WTC11 (cell line): ENCODE measurements at regions not wholly inside any gene's neighbourhood (a gene's known extent, or its start where the extent isn't known, plus 50 kb on each side); places are given as distances from the start of the nearest gene placed in this dataset.

Source experiments
- ATAC-seq: fragments of 200-7000 bp; cut with Tn5 transposase; 2 replicates; pipeline ENCODE4 v1.10.0; 2021; ENCODE audit warnings: mild to moderate bottlenecking, moderate library complexity
- CTCF ChIA-PET: fragments of 300-600 bp; sonication (Branson Sonifier 250); formaldehyde crosslinking; loops from one replicate; lab custom pipeline; 2021; ENCODE audit warnings: antibody characterized with exemption; lab: Charles Lee
- POLR2A ChIA-PET: fragments of 350-600 bp; sonication (Branson Sonifier 250); formaldehyde crosslinking; loops from one replicate; lab custom pipeline; 2021; ENCODE audit warnings: antibody characterized with exemption; lab: Charles Lee
- DNase-seq: peaks from one replicate; pipeline ENCODE4 v3.0.0; 2021; ENCODE audit warnings: low spot score
- H3K27ac Mint-ChIP-seq: 2 replicates; pipeline ENCODE4 v1.8.0; 2021; ENCODE audit warnings: mixed read lengths
- H3K27me3 Mint-ChIP-seq: 2 replicates; pipeline ENCODE4 v1.8.0; 2021; ENCODE audit warnings: low read depth, mild to moderate bottlenecking, moderate library complexity, mixed read lengths
- H3K36me3 Mint-ChIP-seq: 2 replicates; pipeline ENCODE4 v1.8.0; 2021; ENCODE audit warnings: mixed read lengths
- H3K4me1 Mint-ChIP-seq: 2 replicates; pipeline ENCODE4 v1.8.0; 2022; ENCODE audit warnings: mixed read lengths
- H3K4me3 Mint-ChIP-seq: 2 replicates; pipeline ENCODE4 v1.8.0; 2021; ENCODE audit warnings: mild to moderate bottlenecking, moderate library complexity, mixed read lengths
- H3K9me3 Mint-ChIP-seq: 2 replicates; pipeline ENCODE4 v1.8.0; 2021; ENCODE audit warnings: mixed read lengths
- CREB1 ChIP-seq: sonication (generic); formaldehyde crosslinking; IDR thresholded peaks from 2 replicates; pipeline ENCODE4 v1.8.0; 2023; ENCODE audit warnings: mild to moderate bottlenecking, missing genetic modification reagents
- CREM ChIP-seq: sonication (generic); formaldehyde crosslinking; IDR thresholded peaks from 2 replicates; pipeline ENCODE4 v1.8.1; 2022; ENCODE audit warnings: mild to moderate bottlenecking, missing genetic modification reagents, moderate library complexity
- ERG ChIP-seq: fragments of 250-450 bp; sonication (Bioruptor Pico); IDR thresholded peaks from 2 replicates; pipeline ENCODE4 v1.8.0; 2021; ENCODE audit warnings: mild to moderate bottlenecking
- JAZF1 ChIP-seq: fragments of 250-450 bp; sonication (Bioruptor Pico); IDR thresholded peaks from 2 replicates; pipeline ENCODE4 v1.9.0; 2021; ENCODE audit warnings: moderate library complexity, mild to moderate bottlenecking, inconsistent platforms
- KAT7 ChIP-seq: sonication (generic); formaldehyde crosslinking; IDR thresholded peaks from 2 replicates; pipeline ENCODE4 v1.8.1; 2023; ENCODE audit warnings: missing genetic modification reagents, mild to moderate bottlenecking, borderline replicate concordance
- SMAD3 ChIP-seq: sonication (generic); formaldehyde crosslinking; IDR thresholded peaks from 2 replicates; pipeline ENCODE4 v1.8.0; 2022; ENCODE audit warnings: missing genetic modification reagents, mild to moderate bottlenecking, borderline replicate concordance
- ZNF281 ChIP-seq: sonication (generic); formaldehyde crosslinking; IDR thresholded peaks from 2 replicates; pipeline ENCODE4 v1.8.0; 2023; ENCODE audit warnings: mild to moderate bottlenecking, missing genetic modification reagents
- ZNF425 ChIP-seq: fragments of 250-450 bp; sonication (Bioruptor Pico); conservative IDR thresholded peaks from 2 replicates; pipeline ENCODE4 v1.9.0; 2021; ENCODE audit warnings: mild to moderate bottlenecking
- TF ChIP-seq, protein P1 (sequence below): sonication (generic); formaldehyde crosslinking; IDR thresholded peaks from 2 replicates; pipeline ENCODE4 v1.8.0; 2023; ENCODE audit warnings: missing genetic modification reagents, mild to moderate bottlenecking, borderline replicate concordance
- TF ChIP-seq, protein P2 (sequence below): fragments of 250-450 bp; sonication (Bioruptor Pico); IDR thresholded peaks from 2 replicates; pipeline ENCODE4 v2.1.2; 2022; ENCODE audit warnings: mild to moderate bottlenecking, moderate library complexity
- TF ChIP-seq, protein P3 (sequence below): sonication (generic); formaldehyde crosslinking; IDR thresholded peaks from 2 replicates; pipeline ENCODE4 v1.8.1; 2022; ENCODE audit warnings: mild to moderate bottlenecking, missing genetic modification reagents, moderate library complexity, borderline replicate concordance
- TF ChIP-seq, protein P4 (sequence below): sonication (generic); formaldehyde crosslinking; IDR thresholded peaks from 2 replicates; pipeline ENCODE4 v1.8.1; 2022; ENCODE audit warnings: low read depth, mild to moderate bottlenecking, moderate library complexity, missing genetic modification reagents, borderline replicate concordance
- TF ChIP-seq, protein P5 (sequence below): sonication (generic); formaldehyde crosslinking; IDR thresholded peaks from 2 replicates; pipeline ENCODE4 v1.8.1; 2023; ENCODE audit warnings: mild to moderate bottlenecking, moderate library complexity, missing genetic modification reagents

- TF ChIP-seq, protein P1, sequence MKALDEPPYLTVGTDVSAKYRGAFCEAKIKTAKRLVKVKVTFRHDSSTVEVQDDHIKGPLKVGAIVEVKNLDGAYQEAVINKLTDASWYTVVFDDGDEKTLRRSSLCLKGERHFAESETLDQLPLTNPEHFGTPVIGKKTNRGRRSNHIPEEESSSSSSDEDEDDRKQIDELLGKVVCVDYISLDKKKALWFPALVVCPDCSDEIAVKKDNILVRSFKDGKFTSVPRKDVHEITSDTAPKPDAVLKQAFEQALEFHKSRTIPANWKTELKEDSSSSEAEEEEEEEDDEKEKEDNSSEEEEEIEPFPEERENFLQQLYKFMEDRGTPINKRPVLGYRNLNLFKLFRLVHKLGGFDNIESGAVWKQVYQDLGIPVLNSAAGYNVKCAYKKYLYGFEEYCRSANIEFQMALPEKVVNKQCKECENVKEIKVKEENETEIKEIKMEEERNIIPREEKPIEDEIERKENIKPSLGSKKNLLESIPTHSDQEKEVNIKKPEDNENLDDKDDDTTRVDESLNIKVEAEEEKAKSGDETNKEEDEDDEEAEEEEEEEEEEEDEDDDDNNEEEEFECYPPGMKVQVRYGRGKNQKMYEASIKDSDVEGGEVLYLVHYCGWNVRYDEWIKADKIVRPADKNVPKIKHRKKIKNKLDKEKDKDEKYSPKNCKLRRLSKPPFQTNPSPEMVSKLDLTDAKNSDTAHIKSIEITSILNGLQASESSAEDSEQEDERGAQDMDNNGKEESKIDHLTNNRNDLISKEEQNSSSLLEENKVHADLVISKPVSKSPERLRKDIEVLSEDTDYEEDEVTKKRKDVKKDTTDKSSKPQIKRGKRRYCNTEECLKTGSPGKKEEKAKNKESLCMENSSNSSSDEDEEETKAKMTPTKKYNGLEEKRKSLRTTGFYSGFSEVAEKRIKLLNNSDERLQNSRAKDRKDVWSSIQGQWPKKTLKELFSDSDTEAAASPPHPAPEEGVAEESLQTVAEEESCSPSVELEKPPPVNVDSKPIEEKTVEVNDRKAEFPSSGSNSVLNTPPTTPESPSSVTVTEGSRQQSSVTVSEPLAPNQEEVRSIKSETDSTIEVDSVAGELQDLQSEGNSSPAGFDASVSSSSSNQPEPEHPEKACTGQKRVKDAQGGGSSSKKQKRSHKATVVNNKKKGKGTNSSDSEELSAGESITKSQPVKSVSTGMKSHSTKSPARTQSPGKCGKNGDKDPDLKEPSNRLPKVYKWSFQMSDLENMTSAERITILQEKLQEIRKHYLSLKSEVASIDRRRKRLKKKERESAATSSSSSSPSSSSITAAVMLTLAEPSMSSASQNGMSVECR (CRISPR knock-in tag), result no peak
- TF ChIP-seq, protein P2, sequence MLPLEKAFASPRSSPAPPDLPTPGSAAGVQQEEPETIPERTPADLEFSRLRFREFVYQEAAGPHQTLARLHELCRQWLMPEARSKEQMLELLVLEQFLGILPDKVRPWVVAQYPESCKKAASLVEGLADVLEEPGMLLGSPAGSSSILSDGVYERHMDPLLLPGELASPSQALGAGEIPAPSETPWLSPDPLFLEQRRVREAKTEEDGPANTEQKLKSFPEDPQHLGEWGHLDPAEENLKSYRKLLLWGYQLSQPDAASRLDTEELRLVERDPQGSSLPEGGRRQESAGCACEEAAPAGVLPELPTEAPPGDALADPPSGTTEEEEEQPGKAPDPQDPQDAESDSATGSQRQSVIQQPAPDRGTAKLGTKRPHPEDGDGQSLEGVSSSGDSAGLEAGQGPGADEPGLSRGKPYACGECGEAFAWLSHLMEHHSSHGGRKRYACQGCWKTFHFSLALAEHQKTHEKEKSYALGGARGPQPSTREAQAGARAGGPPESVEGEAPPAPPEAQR (CRISPR knock-in tag), result no peak
- TF ChIP-seq CREB1, result no peak
- no peak for TF ChIP-seq ERG (CRISPR knock-in tag)
Observed at GRCh38 chr2:138364554-138365162, 136.9 kb upstream of the SPOPL start (continued).

DNA sequence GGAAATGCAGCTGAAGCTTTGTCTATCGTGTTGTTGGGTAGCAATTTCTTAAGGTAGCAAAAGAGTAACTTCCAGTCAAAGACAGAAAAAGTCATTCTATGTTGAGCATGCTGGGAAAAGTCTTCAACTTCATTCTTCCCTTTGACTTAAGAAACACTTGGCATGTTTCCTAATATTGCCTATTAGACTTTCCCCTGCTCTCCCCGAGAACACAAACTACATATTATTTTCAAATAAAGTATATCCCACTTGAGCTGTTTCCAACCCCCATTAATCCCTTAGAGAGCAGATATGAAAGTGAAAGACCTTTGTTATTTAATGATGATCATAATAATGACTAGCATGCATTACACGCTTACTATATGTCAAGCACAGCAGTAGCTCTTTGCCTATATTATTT is 136.0 kb upstream of the SPOPL start:
- Mint-ChIP-seq H3K36me3 (no peaks in the 10 kb centered on the region), H3K4me3 (no peak overlapping the region), H3K27me3 (no peaks in the 10 kb centered on the region), H3K4me1 (no peaks in the 10 kb centered on the region), H3K27ac (no peak overlapping the region), H3K9me3 (peaks cover 4% of the 10 kb centered on the region)
- DNase-seq, result no peak
- no peak for ATAC-seq
- CTCF ChIA-PET, result interaction anchor here (0.8 to 1.2 kb wide), 2 partner anchors 422 to 449 kb away, joined by 3 read pairs; no protein-coding TSS in a partner anchor
- POLR2A ChIA-PET, result no interaction called here
- TF ChIP-seq ZNF281 (CRISPR knock-in tag) (no peak), JAZF1 (CRISPR knock-in tag) (no peak)
- TF ChIP-seq, protein P3, sequence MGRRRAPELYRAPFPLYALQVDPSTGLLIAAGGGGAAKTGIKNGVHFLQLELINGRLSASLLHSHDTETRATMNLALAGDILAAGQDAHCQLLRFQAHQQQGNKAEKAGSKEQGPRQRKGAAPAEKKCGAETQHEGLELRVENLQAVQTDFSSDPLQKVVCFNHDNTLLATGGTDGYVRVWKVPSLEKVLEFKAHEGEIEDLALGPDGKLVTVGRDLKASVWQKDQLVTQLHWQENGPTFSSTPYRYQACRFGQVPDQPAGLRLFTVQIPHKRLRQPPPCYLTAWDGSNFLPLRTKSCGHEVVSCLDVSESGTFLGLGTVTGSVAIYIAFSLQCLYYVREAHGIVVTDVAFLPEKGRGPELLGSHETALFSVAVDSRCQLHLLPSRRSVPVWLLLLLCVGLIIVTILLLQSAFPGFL (CRISPR knock-in tag), result no peak

- ATAC-seq (no peak), DNase-seq (no peak)
- ChIA-PET CTCF (no interaction called here), POLR2A (no interaction called here)
- Mint-ChIP-seq H3K36me3 (no peaks in the 10 kb centered on the region), H3K27me3 (no peaks in the 10 kb centered on the region), H3K9me3 (no peaks in the 10 kb centered on the region), H3K4me1 (no peaks in the 10 kb centered on the region), H3K4me3 (no peak overlapping the region), H3K27ac (no peak overlapping the region)
- TF ChIP-seq, protein P4, sequence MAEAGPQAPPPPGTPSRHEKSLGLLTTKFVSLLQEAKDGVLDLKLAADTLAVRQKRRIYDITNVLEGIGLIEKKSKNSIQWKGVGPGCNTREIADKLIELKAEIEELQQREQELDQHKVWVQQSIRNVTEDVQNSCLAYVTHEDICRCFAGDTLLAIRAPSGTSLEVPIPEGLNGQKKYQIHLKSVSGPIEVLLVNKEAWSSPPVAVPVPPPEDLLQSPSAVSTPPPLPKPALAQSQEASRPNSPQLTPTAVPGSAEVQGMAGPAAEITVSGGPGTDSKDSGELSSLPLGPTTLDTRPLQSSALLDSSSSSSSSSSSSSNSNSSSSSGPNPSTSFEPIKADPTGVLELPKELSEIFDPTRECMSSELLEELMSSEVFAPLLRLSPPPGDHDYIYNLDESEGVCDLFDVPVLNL (CRISPR knock-in tag), result no peak
- TF ChIP-seq SMAD3 (no peak), ZNF425 (CRISPR knock-in tag) (no peak), KAT7 (CRISPR knock-in tag) (no peak), CREM (no peak)
- TF ChIP-seq, protein P5, sequence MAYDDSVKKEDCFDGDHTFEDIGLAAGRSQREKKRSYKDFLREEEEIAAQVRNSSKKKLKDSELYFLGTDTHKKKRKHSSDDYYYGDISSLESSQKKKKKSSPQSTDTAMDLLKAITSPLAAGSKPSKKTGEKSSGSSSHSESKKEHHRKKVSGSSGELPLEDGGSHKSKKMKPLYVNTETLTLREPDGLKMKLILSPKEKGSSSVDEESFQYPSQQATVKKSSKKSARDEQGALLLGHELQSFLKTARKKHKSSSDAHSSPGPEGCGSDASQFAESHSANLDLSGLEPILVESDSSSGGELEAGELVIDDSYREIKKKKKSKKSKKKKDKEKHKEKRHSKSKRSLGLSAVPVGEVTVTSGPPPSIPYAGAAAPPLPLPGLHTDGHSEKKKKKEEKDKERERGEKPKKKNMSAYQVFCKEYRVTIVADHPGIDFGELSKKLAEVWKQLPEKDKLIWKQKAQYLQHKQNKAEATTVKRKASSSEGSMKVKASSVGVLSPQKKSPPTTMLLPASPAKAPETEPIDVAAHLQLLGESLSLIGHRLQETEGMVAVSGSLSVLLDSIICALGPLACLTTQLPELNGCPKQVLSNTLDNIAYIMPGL (CRISPR knock-in tag), result no peak
Observed at GRCh38 chr2:138369856-138370255, 131.7 kb upstream of the SPOPL start.
